ENCODE measurements at regions not wholly inside any gene's neighbourhood (a gene's known extent, or its start where the extent isn't known, plus 50 kb on each side); places are given as distances from the start of the nearest gene placed in this dataset.
A peak's percentile ranks its signal among the peaks of the same experiment; 100 is the strongest.
"Not testable (repeated sequence)": the region's sequence is repeated elsewhere in the genome, so short reads cannot be mapped to it uniquely, and the experiment has no call there.

- in situ Hi-C loops (cut with HindIII; ENCODE audit: low pct_unique_long_range_greater_than_20kb, low sequenced_read_pairs) = no loop called here
- DNase-seq (ENCODE audit: low read depth in 1 of 2, low spot score in 1 of 2) = no peak
- TF ChIP-seq JUND (IDR thresholded peaks at IDR 0.05; ENCODE audit: low read depth) = no peak
Observed at GRCh38 chr20:56896447-56896846, 267.3 kb downstream of the TFAP2C start.

DNA sequence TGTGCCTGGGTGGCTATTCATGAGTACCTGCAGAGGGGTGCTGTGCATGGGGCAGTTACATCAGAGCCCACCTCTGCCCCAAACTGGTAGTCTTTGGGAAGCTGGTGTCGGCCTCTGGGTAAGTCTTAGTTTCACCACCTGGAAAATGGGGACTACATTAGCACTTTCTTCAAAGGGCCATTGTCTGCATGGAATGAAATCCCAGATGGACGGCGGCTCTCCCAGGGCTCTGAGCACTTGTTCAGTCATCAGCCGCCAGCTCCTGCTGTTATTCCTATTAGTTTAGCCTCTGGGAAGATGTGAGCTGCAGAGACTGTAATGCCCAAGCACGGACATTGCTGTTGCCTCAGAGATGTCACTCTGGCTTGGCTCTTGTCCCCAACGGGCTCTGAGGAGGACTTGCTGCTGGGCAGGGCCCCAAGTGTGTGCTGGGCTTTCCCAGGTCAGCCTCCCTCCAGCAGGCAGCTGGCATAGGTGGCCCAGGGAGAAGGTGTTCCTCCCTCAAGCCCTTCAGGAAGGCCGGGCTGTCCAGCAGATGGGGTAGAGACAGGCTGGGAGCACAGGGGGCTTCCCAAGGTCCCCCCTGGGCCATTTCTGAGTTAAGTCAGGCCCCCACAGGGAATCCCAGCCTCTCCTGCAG is 268.3 kb downstream of the TFAP2C start:
- in situ Hi-C loops (cut with HindIII; ENCODE audit: low pct_unique_long_range_greater_than_20kb, low sequenced_read_pairs) = no loop called here
- no peak for DNase-seq (ENCODE audit: low read depth in 1 of 2, low spot score in 1 of 2)
- no peak for TF ChIP-seq JUND (IDR thresholded peaks at IDR 0.05; ENCODE audit: low read depth)

DNA sequence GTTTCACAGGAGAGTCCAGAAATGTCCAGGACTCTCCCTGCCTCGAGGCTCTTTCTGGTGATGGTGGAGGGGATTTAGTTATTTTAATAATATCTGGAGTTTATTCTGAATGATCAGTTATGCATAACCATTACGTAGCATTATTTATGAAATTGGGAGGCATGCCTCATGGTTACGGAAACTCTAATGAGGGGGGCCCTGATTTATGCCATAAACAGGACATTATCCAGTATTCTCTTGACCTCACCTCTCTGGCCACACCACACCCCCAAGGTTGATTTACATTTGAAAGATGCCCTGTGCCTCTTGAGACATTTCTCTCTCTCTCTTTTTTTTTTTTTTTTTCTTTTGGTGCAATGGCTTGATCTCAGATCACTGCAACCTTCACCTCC is 268.8 kb downstream of the TFAP2C start:
- DNase-seq (ENCODE audit: low read depth in 1 of 2, low spot score in 1 of 2) = no peak
- in situ Hi-C loops (cut with HindIII; ENCODE audit: low pct_unique_long_range_greater_than_20kb, low sequenced_read_pairs) = no loop called here
- no peak for TF ChIP-seq JUND (IDR thresholded peaks at IDR 0.05; ENCODE audit: low read depth)

- no peak for TF ChIP-seq JUND (IDR thresholded peaks at IDR 0.05; ENCODE audit: low read depth)
- DNase-seq (ENCODE audit: low read depth in 1 of 2, low spot score in 1 of 2) = no peak
- in situ Hi-C loops (cut with HindIII; ENCODE audit: low pct_unique_long_range_greater_than_20kb, low sequenced_read_pairs) = no loop called here
Observed at GRCh38 chr20:56899506-56899905, 270.4 kb downstream of the TFAP2C start.

DNA sequence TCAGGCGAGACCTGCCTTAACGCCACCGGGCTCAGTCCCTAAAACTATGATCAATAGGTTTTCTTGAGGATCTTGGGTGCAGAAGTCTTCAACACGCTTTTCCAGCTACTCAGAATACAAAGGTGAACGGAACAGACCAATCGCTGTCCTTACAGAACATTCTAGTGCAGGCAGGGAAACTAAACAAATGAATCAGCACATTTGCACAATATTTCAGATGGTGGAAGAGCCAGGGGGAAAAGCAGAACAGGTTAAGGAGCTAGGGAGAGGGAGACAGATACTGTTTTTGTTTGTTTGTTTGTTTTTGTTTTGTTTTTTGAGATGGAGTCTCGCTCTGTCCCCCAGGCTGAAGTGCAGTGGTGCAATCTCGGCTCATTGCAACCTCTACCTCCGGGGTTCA is 271.1 kb downstream of the TFAP2C start:
- DNase-seq (ENCODE audit: low read depth in 1 of 2, low spot score in 1 of 2) = no peak
- in situ Hi-C loops (cut with HindIII; ENCODE audit: low pct_unique_long_range_greater_than_20kb, low sequenced_read_pairs) = no loop called here
- TF ChIP-seq JUND (IDR thresholded peaks at IDR 0.05; ENCODE audit: low read depth) = no peak

DNA sequence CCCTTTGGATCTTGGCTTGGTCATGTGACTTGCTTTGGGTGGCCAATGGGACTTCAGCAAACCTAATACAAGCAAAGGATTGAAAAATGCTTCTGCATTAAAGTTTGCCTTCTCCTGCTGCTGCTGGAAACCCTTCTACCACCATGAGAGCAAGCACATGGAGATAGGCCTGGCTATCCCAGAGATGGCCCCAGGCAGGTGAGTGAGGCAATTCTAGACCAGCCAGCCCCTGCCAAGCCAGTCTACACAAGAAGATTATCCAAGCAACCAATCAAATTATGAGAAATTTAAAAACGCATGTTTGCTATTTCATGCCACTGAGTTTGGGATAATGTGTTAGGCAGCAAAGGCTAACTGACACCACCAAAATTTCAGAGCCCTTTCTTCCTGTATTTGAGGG is 274.3 kb downstream of the TFAP2C start:
- no peak for TF ChIP-seq JUND (IDR thresholded peaks at IDR 0.05; ENCODE audit: low read depth)
- in situ Hi-C loops (cut with HindIII; ENCODE audit: low pct_unique_long_range_greater_than_20kb, low sequenced_read_pairs) = no loop called here
- no peak for DNase-seq (ENCODE audit: low read depth in 1 of 2, low spot score in 1 of 2)

GRCh38 chr20:56903858-56904257 is 274.8 kb downstream of the TFAP2C start:
- in situ Hi-C loops (cut with HindIII; ENCODE audit: low pct_unique_long_range_greater_than_20kb, low sequenced_read_pairs) = no loop called here
- no peak for TF ChIP-seq JUND (IDR thresholded peaks at IDR 0.05; ENCODE audit: low read depth)
- DNase-seq (ENCODE audit: low read depth in 1 of 2, low spot score in 1 of 2) = no peak

GRCh38 chr20:56909918-56910714 is 281.0 kb downstream of the TFAP2C start:
- DNase-seq (ENCODE audit: low read depth in 1 of 2, low spot score in 1 of 2) = no peak
- TF ChIP-seq JUND (IDR thresholded peaks at IDR 0.05; ENCODE audit: low read depth) = no peak
- in situ Hi-C loops (cut with HindIII; ENCODE audit: low pct_unique_long_range_greater_than_20kb, low sequenced_read_pairs) = no loop called here

DNA sequence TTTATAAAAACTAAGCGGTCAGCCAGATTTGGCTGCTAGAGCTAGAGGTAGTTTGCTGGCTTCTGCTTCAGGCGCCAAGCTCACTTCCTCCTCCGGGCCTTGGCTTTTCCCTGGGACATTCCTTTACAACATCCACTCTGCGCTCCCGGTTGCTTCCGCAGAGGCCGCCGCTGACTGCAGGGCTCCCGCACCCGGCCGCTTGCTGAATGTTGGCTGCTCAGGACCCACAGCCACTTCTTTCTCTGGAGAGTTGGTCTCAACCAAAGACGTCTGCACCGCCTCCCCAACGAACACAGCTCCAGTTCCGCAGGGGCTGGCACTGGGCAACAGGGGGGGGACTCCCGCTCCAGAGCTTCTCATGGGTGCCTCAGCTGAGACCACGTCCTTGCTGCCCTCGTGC is 282.8 kb downstream of the TFAP2C start:
- no peak for DNase-seq (ENCODE audit: low read depth in 1 of 2, low spot score in 1 of 2)
- in situ Hi-C loops (cut with HindIII; ENCODE audit: low pct_unique_long_range_greater_than_20kb, low sequenced_read_pairs) = no loop called here
- no peak for TF ChIP-seq JUND (IDR thresholded peaks at IDR 0.05; ENCODE audit: low read depth)

- no peak for TF ChIP-seq JUND (IDR thresholded peaks at IDR 0.05; ENCODE audit: low read depth)
- in situ Hi-C loops (cut with HindIII; ENCODE audit: low pct_unique_long_range_greater_than_20kb, low sequenced_read_pairs) = no loop called here
- DNase-seq (ENCODE audit: low read depth in 1 of 2, low spot score in 1 of 2) = no peak
Observed at GRCh38 chr20:56914532-56914931, 285.4 kb downstream of the TFAP2C start.

DNA sequence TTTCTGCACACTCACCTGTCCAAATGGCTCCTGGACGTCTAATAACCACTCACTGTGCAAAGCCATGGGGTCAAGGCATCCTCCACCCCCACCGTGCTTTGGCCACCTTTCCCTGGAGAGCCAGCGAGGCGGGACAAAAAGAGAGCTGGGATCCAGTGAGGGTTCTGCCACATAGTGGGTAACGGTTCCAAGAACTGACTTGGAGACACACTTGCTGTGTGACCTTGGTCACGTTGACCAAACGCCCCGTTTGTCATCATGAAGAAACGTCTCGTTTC is 287.2 kb downstream of the TFAP2C start:
- in situ Hi-C loops (cut with HindIII; ENCODE audit: low pct_unique_long_range_greater_than_20kb, low sequenced_read_pairs) = no loop called here
- no peak for TF ChIP-seq JUND (IDR thresholded peaks at IDR 0.05; ENCODE audit: low read depth)
- no peak for DNase-seq (ENCODE audit: low read depth in 1 of 2, low spot score in 1 of 2)

GRCh38 chr20:56920041-56920440 is 290.9 kb downstream of the TFAP2C start:
- DNase-seq (ENCODE audit: low read depth in 1 of 2, low spot score in 1 of 2); in situ Hi-C loops (cut with HindIII; ENCODE audit: low pct_unique_long_range_greater_than_20kb, low sequenced_read_pairs): not testable (repeated sequence)

DNA sequence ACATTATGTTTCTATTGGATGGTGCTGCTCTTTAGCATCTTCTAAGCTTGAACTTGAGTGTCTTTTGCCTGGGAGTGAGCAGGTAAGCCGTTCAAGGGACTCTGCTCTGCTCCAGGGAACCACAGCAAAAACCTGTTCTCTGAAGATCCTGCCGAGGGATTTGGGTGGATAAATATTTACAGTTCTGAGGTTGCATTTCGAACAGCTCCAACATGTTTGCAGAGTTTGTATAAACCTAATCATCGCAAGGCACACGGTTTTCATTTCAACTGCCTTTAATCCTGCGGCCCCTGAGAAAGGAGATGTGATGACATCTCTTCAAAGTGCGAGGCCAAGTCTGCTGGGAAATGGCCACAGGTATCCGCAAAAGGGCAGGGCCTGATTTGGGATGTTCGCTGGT is 293.4 kb downstream of the TFAP2C start:
- TF ChIP-seq JUND (IDR thresholded peaks at IDR 0.05; ENCODE audit: low read depth) = peak; percentile 51; the same call in 1 of the 2 replicates
- DNase-seq (ENCODE audit: low read depth in 1 of 2, low spot score in 1 of 2) = peak; percentile 43 to 96
- in situ Hi-C loops (cut with HindIII; ENCODE audit: low pct_unique_long_range_greater_than_20kb, low sequenced_read_pairs) = no loop called here
